ENCODE measurements at regions not wholly inside any gene's neighbourhood (a gene's known extent, or its start where the extent isn't known, plus 50 kb on each side); places are given as distances from the start of the nearest gene placed in this dataset.

DNA sequence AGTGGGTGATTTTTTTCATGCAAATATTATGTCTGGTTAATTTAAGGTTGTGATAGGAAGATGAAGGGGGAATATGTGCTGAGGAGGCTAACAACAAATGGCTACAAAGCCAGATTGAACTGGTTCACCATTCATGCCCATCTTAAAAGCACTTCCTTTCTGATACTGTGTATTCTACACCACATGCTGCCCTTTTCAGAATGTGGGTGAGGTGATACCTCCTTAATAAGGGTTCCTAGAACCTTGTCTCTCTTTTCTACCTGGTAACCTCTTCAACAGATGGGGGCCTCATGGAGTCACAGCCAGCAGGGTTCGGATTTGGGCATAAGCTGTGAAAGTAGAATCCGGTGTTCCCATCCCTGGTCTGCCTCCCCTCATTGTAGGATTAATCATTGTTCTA, 1064.0 kb upstream of the SEMA6A start:
- TF ChIP-seq, protein P1, sequence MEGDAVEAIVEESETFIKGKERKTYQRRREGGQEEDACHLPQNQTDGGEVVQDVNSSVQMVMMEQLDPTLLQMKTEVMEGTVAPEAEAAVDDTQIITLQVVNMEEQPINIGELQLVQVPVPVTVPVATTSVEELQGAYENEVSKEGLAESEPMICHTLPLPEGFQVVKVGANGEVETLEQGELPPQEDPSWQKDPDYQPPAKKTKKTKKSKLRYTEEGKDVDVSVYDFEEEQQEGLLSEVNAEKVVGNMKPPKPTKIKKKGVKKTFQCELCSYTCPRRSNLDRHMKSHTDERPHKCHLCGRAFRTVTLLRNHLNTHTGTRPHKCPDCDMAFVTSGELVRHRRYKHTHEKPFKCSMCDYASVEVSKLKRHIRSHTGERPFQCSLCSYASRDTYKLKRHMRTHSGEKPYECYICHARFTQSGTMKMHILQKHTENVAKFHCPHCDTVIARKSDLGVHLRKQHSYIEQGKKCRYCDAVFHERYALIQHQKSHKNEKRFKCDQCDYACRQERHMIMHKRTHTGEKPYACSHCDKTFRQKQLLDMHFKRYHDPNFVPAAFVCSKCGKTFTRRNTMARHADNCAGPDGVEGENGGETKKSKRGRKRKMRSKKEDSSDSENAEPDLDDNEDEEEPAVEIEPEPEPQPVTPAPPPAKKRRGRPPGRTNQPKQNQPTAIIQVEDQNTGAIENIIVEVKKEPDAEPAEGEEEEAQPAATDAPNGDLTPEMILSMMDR (IDR thresholded peaks at IDR 0.05): no peak
- TF ChIP-seq POLR2A (IDR thresholded peaks at IDR 0.05): no peak

All from vagina (tissue), 2 donors.